Upper lobe of left lung (tissue), 6 donors: ENCODE measurements at regions not wholly inside any gene's neighbourhood (a gene's known extent, or its start where the extent isn't known, plus 50 kb on each side); places are given as distances from the start of the nearest gene placed in this dataset.

Experiments used
- ATAC-seq, 2 donors: fragments of 200-7000 bp; cut with Tn5 transposase; one replicate each; pipeline ENCODE4 v1.9.1; 2022; ENCODE audit warnings: mild to moderate bottlenecking in 2 of 2, moderate library complexity in 2 of 2; ENCODE audit not compliant: low FRiP score in 2 of 2
- DNase-seq, 2 donors: peaks; one replicate each; pipeline ENCODE4 v3.0.0-alpha.2; 2019 to 2020
- H3K27ac ChIP-seq, 4 donors: fragments of 200-600 bp; sonication (generic); one replicate each; pipeline ENCODE4 v1.5.1; 2016 to 2019
- H3K27me3 ChIP-seq, 4 donors: fragments of 200-600 bp; sonication (generic); one replicate each; pipeline ENCODE4 v1.5.1; 2017 to 2019
- H3K36me3 ChIP-seq, 4 donors: fragments of 200-600 bp; sonication (generic); one replicate each; pipeline ENCODE4 v1.5.1; 2016 to 2019
- H3K4me1 ChIP-seq, 4 donors: fragments of 200-600 bp; sonication (generic); one replicate each; pipeline ENCODE4 v1.5.1; 2018 to 2019
- H3K4me3 ChIP-seq, 4 donors: fragments of 200-600 bp; sonication (generic); one replicate each; pipeline ENCODE4 v1.5.1; 2017 to 2019; ENCODE audit warnings: mild to moderate bottlenecking in 2 of 4, moderate library complexity in 1 of 4
- H3K9me3 ChIP-seq, 4 donors: fragments of 200-600 bp; sonication (generic); one replicate each; pipeline ENCODE4 v1.5.1; 2018 to 2019
- EP300 ChIP-seq, 4 donors: sonication (generic); formaldehyde crosslinking; IDR thresholded peaks; one replicate each; pipeline ENCODE4 v1.5.1; 2017; ENCODE audit warnings: antibody characterized with exemption in 4 of 4, control low read depth in 2 of 4
- POLR2A ChIP-seq, 4 donors: fragments of 450-650 bp; IDR thresholded peaks; one replicate each; pipeline ENCODE4 v1.5.1; 2016 to 2017; ENCODE audit warnings: antibody characterized with exemption in 4 of 4, mild to moderate bottlenecking in 2 of 4
- POLR2AphosphoS5 ChIP-seq, 2 donors: sonication (generic); formaldehyde crosslinking; IDR thresholded peaks; one replicate each; pipeline ENCODE4 v1.5.1; 2017; ENCODE audit warnings: antibody characterized with exemption in 2 of 2
- WGBS, 2 donors: methylation state at CpG; one replicate each; pipeline ENCODE4 v1.1.5; 2017 to 2018; 5-methylcytosine and 5-hydroxymethylcytosine counted together
- TF ChIP-seq, protein P1 (sequence below), 6 experiments: fragments of 450-650 bp in 4 of 6; fragments of 200-600 bp in 2 of 6; sonication (generic) in 2 of 6; IDR thresholded peaks; one replicate each; pipeline ENCODE4 v1.5.1; 2016 to 2019; ENCODE audit warnings: antibody characterized with exemption in 6 of 6
- donor health status: DM: no; HTN: no; CAD: no; lungs with moderate emphysema.
- donor health status: DM: no; HTN: yes; CAD: no; lungs with severe emphysema.

DNA sequence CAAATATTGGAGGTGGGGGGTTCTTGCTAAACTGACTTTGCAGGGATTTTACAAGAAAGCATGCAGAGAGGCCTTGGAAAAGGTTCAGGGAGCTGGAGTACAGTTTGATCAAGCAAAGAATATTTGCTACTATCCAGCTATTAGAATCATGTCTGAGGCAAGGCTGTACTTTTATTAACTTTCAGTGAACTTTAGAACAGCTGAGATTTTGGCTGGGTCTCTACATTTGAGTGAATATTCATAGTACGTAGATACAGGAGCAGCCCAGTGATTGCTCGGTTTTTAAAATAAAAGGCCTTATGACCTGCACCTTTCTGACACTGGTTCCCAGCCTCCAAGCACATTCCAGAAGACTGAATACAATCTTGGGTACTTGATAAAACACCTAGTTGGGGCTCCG lies 496.8 kb upstream of the AKR1E2 start:
- H3K4me3 ChIP-seq, result no peak overlapping the region
- no peaks in the 10 kb centered on the region for H3K36me3 ChIP-seq
- TF ChIP-seq POLR2AphosphoS5 (IDR thresholded peaks at IDR 0.05) (no peak), POLR2A (IDR thresholded peaks at IDR 0.05) (no peak), EP300 (IDR thresholded peaks at IDR 0.05) (no peak)
- TF ChIP-seq, protein P1, sequence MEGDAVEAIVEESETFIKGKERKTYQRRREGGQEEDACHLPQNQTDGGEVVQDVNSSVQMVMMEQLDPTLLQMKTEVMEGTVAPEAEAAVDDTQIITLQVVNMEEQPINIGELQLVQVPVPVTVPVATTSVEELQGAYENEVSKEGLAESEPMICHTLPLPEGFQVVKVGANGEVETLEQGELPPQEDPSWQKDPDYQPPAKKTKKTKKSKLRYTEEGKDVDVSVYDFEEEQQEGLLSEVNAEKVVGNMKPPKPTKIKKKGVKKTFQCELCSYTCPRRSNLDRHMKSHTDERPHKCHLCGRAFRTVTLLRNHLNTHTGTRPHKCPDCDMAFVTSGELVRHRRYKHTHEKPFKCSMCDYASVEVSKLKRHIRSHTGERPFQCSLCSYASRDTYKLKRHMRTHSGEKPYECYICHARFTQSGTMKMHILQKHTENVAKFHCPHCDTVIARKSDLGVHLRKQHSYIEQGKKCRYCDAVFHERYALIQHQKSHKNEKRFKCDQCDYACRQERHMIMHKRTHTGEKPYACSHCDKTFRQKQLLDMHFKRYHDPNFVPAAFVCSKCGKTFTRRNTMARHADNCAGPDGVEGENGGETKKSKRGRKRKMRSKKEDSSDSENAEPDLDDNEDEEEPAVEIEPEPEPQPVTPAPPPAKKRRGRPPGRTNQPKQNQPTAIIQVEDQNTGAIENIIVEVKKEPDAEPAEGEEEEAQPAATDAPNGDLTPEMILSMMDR (IDR thresholded peaks at IDR 0.05), result no peak
- H3K27me3 ChIP-seq, result no peaks in the 10 kb centered on the region
- H3K9me3 ChIP-seq, result no peaks in the 10 kb centered on the region
- WGBS, 2 donors, result 86 to 92% methylated on average over 3 of the region's 3 CpGs
- DNase-seq (no peak), ATAC-seq (no peak)
- H3K4me1 ChIP-seq, result no peaks in the 10 kb centered on the region
- no peak overlapping the region for H3K27ac ChIP-seq

DNA sequence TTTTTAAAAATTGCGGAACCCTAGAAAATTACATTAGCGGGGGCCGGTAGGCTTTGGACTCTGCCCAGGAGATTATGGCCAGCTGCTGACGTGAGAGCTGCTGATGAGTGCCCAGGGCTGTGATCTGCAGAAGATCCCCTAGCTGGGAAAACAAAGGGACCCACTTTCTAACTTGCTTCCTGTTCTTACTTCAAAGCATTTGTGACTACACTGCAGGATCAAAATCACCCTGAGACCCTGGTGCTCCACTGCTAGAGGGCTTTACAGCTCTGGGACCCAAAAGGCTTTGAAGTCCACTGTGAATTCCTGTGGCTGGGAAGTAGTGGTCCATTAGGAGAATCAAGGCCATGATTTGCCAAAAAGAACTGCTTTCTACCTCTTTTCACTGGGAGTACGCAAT lies 499.4 kb upstream of the AKR1E2 start:
- Histone ChIP-seq H3K9me3 (no peaks in the 10 kb centered on the region), H3K27me3 (no peaks in the 10 kb centered on the region), H3K36me3 (no peaks in the 10 kb centered on the region), H3K4me1 (no peaks in the 10 kb centered on the region), H3K4me3 (no peak overlapping the region), H3K27ac (no peak overlapping the region)
- ATAC-seq (no peak), DNase-seq (no peak)
- 82 to 98% methylated on average over 5 of the region's 5 CpGs for WGBS, 2 donors
- no peak for TF ChIP-seq EP300 (IDR thresholded peaks at IDR 0.05)
- TF ChIP-seq, protein P1 (IDR thresholded peaks at IDR 0.05), result no peak
- no peak for TF ChIP-seq POLR2A (IDR thresholded peaks at IDR 0.05)
- TF ChIP-seq POLR2AphosphoS5 (IDR thresholded peaks at IDR 0.05), result no peak

DNA sequence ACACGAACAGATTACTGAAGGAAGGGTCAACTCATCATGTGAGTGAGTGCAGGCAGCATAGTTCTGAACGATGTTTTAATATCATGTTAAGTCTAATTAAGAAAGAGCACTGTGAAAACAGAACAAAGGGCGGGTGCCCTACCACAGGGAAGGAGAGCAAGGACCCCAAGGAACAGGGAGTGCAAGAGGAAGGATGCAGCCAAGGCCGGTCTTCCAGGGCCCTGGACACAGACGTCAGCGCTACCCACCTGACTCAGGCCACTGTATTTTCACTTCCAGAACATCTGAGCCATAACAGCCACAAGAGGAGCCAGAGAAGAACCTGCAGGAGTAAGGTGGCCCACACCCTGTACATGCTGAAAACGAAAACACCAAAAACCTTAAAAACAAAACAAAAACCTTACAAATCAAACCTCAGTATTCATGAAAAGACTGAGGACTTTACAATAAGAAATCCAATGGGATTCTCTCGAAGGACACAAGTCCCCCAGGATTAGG lies 506.1 kb upstream of the AKR1E2 start:
- Histone ChIP-seq H3K4me3 (no peak overlapping the region), H3K36me3 (no peaks in the 10 kb centered on the region), H3K27me3 (no peaks in the 10 kb centered on the region), H3K4me1 (no peaks in the 10 kb centered on the region), H3K27ac (no peak overlapping the region), H3K9me3 (no peaks in the 10 kb centered on the region)
- ATAC-seq (no peak), DNase-seq (no peak)
- TF ChIP-seq, protein P1 (IDR thresholded peaks at IDR 0.05), result no peak
- no peak for TF ChIP-seq POLR2AphosphoS5 (IDR thresholded peaks at IDR 0.05)
- TF ChIP-seq POLR2A (IDR thresholded peaks at IDR 0.05), result no peak
- TF ChIP-seq EP300 (IDR thresholded peaks at IDR 0.05), result no peak
- WGBS, 2 donors, result 89 to 91% methylated on average over 8 of the region's 8 CpGs

DNA sequence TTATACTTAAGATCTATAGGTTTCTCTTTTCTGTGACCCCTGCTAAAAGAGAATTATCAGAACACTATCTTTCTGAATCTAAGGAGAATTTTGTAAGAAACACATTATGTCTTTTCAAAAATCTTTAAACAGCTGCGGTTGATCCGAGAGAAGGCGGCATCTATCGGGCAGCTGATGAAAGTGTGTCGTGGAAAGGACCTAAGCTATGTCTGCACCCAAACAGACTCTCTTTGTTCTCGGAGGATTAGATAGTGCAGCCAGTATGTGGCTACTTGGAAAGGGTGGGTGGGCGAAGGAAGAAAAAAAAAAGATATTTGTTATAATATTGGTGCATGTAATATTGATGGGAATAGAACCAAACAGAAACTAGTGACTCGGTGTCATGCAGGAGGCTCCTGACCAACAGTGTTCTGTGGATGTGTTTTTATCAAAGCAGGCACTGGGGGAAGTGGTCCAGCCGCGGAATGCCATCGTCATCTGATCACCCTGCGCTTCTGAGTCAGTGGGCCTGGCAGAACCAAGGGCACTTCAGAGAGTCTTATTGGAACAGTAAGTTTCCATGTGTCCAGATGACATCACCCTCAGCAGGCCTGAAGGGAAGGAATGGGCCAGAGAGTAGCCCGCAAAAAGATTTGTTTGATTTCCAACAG lies 509.7 kb upstream of the AKR1E2 start:
- no peaks in the 10 kb centered on the region for H3K9me3 ChIP-seq
- H3K4me1 ChIP-seq, result no peaks in the 10 kb centered on the region
- ATAC-seq (no peak), DNase-seq (no peak)
- WGBS, 2 donors, result 76 to 84% methylated on average over 13 of the region's 13 CpGs
- no peaks in the 10 kb centered on the region for H3K27me3 ChIP-seq
- H3K36me3 ChIP-seq, result no peaks in the 10 kb centered on the region
- no peak overlapping the region for H3K4me3 ChIP-seq
- TF ChIP-seq EP300 (IDR thresholded peaks at IDR 0.05) (no peak), POLR2AphosphoS5 (IDR thresholded peaks at IDR 0.05) (no peak), POLR2A (IDR thresholded peaks at IDR 0.05) (no peak)
- TF ChIP-seq, protein P1 (IDR thresholded peaks at IDR 0.05), result no peak
- no peak overlapping the region for H3K27ac ChIP-seq

DNA sequence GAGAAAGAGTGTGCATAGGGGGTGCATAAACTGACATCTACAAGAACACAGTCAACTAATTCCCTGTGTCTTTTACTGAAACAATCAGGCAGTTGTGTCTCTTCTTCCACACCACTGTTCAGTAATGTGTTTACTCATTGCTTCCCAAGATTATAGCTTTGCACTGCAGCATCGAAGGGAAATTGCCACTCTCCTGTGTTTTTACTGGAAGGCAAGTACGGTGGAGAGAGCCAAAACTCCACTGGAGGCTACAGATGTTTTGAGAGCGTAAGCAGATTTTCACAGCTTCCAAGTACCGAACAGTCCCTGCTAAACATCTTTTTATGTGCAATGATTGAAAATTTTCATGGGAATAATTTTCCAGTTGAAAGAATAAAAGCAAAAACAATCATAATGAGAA lies 510.5 kb upstream of the AKR1E2 start:
- Histone ChIP-seq H3K4me3 (no peak overlapping the region), H3K4me1 (no peaks in the 10 kb centered on the region), H3K9me3 (no peaks in the 10 kb centered on the region), H3K27me3 (no peaks in the 10 kb centered on the region), H3K27ac (no peak overlapping the region), H3K36me3 (no peaks in the 10 kb centered on the region)
- WGBS, 2 donors, result 57 to 62% methylated on average over 4 of the region's 4 CpGs
- ATAC-seq (peak in 1 of 2 donors; percentile 54), DNase-seq (no peak)
- TF ChIP-seq, protein P1 (IDR thresholded peaks at IDR 0.05), result no peak
- TF ChIP-seq POLR2AphosphoS5 (IDR thresholded peaks at IDR 0.05), result peak in 1 of 2 donors; percentile 16
